ENCODE measurements at regions not wholly inside any gene's neighbourhood (a gene's known extent, or its start where the extent isn't known, plus 50 kb on each side); places are given as distances from the start of the nearest gene placed in this dataset.

- Histone ChIP-seq H3K36me3 (ENCODE audit: control insufficient read depth, insufficient read depth, low read length) (no peaks in the 10 kb centered on the region), H3K27me3 (ENCODE audit: control insufficient read depth, insufficient read depth, low read length) (no peaks in the 10 kb centered on the region), H3K4me3 (ENCODE audit: low read depth, low read length) (no peak overlapping the region)
- POLR2A ChIA-PET: no interaction called here
- CTCF ChIA-PET: no interaction called here
- TF ChIP-seq CTCF (IDR thresholded peaks at IDR 0.05; ENCODE audit: insufficient read depth, low read depth, low read length): no peak
- DNase-seq (ENCODE audit: low read depth): no peak
These were observed 401.8 kb upstream of the RPS6KA3 start for GRCh38 chrX:20668550-20668949.

- CTCF ChIA-PET: interaction anchor here (0.5 kb wide), 1 partner anchor 1712 kb away, joined by 4 read pairs; no protein-coding TSS in a partner anchor
These were observed 399.6 kb upstream of the RPS6KA3 start for GRCh38 chrX:20666331-20666730.

GRCh38 chrX:20665481-20665880 is 398.8 kb upstream of the RPS6KA3 start:
- POLR2A ChIA-PET: no interaction called here
- DNase-seq (ENCODE audit: low read depth): peak; percentile 34
- no peaks in the 10 kb centered on the region for H3K36me3 ChIP-seq (ENCODE audit: control insufficient read depth, insufficient read depth, low read length)

More at GRCh38 chrX:20666331-20666730, 399.6 kb upstream of the RPS6KA3 start:
- H3K4me3 ChIP-seq (ENCODE audit: low read depth, low read length): no peak overlapping the region
- no peak for DNase-seq (ENCODE audit: low read depth)
- H3K36me3 ChIP-seq (ENCODE audit: control insufficient read depth, insufficient read depth, low read length): no peaks in the 10 kb centered on the region
- H3K27me3 ChIP-seq (ENCODE audit: control insufficient read depth, insufficient read depth, low read length): no peaks in the 10 kb centered on the region
- no peak for TF ChIP-seq CTCF (IDR thresholded peaks at IDR 0.05; ENCODE audit: insufficient read depth, low read depth, low read length)
- POLR2A ChIA-PET: no interaction called here

GRCh38 chrX:20664774-20665173 is 398.1 kb upstream of the RPS6KA3 start:
- POLR2A ChIA-PET: no interaction called here
- CTCF ChIA-PET: no interaction called here
- TF ChIP-seq CTCF (IDR thresholded peaks at IDR 0.05; ENCODE audit: insufficient read depth, low read depth, low read length): no peak
- no peaks in the 10 kb centered on the region for H3K27me3 ChIP-seq (ENCODE audit: control insufficient read depth, insufficient read depth, low read length)
- DNase-seq (ENCODE audit: low read depth): no peak
- no peaks in the 10 kb centered on the region for H3K36me3 ChIP-seq (ENCODE audit: control insufficient read depth, insufficient read depth, low read length)
- no peak overlapping the region for H3K4me3 ChIP-seq (ENCODE audit: low read depth, low read length)

More at GRCh38 chrX:20665481-20665880, 398.8 kb upstream of the RPS6KA3 start:
- no peaks in the 10 kb centered on the region for H3K27me3 ChIP-seq (ENCODE audit: control insufficient read depth, insufficient read depth, low read length)
- TF ChIP-seq CTCF (IDR thresholded peaks at IDR 0.05; ENCODE audit: insufficient read depth, low read depth, low read length): no peak
- H3K4me3 ChIP-seq (ENCODE audit: low read depth, low read length): no peak overlapping the region
- CTCF ChIA-PET: no interaction called here

GRCh38 chrX:20664131-20664530 is 397.4 kb upstream of the RPS6KA3 start:
- no peak overlapping the region for H3K4me3 ChIP-seq (ENCODE audit: low read depth, low read length)
- H3K27me3 ChIP-seq (ENCODE audit: control insufficient read depth, insufficient read depth, low read length): no peaks in the 10 kb centered on the region
- no peak for TF ChIP-seq CTCF (IDR thresholded peaks at IDR 0.05; ENCODE audit: insufficient read depth, low read depth, low read length)
- ChIA-PET POLR2A (no interaction called here), CTCF (no interaction called here)
- H3K36me3 ChIP-seq (ENCODE audit: control insufficient read depth, insufficient read depth, low read length): no peaks in the 10 kb centered on the region
- no peak for DNase-seq (ENCODE audit: low read depth)

Data from BJ (cell line).